GM23248 (cell line): ENCODE measurements at regions not wholly inside any gene's neighbourhood (a gene's known extent, or its start where the extent isn't known, plus 50 kb on each side); places are given as distances from the start of the nearest gene placed in this dataset.

Experiments
- EZH2 ChIP-seq: fragments of 200-600 bp; sonication (generic); IDR thresholded peaks from 2 replicates; pipeline ENCODE4 v1.6.1; 2018; ENCODE audit warnings: antibody characterized with exemption, mild to moderate bottlenecking; ENCODE audit not compliant: insufficient read depth, poor library complexity, severe bottlenecking
- EZH2phosphoT487 ChIP-seq: fragments of 200-600 bp; sonication (generic); IDR thresholded peaks from 2 replicates; pipeline ENCODE4 v1.6.1; 2018; ENCODE audit warnings: antibody characterized with exemption, moderate library complexity, mild to moderate bottlenecking, low read depth; ENCODE audit not compliant: insufficient read depth

DNA sequence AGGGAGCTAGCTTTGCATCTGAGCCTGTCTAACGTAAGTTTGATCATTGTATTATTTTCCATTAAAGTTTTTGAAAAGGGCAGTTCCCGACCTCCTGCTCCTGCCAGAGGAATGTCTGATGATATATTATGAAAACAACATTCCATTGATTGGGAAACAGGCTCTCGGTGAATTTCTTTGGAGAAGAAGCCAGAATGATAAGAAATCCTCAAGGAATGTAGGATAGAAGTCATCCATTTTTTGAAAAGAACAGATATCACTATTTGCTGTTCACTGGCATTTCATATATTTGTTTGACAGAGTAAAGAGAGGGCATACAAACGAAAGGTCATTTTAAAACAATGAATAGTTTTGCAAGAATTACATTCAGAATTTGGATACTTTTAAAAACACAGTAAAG lies 781.0 kb upstream of the HTR2C start:
- TF ChIP-seq EZH2phosphoT487 (no peak), EZH2 (no peak)
